IMR-90 (cell line): ENCODE measurements at regions not wholly inside any gene's neighbourhood (a gene's known extent, or its start where the extent isn't known, plus 50 kb on each side); places are given as distances from the start of the nearest gene placed in this dataset.

Experiments
- ATAC-seq: fragments of 200-7000 bp; cut with Tn5 transposase; 2 replicates; pipeline ENCODE4 v1.9.1; 2020; ENCODE audit warnings: low read depth, mild to moderate bottlenecking, moderate library complexity
- BruUV-seq: library from RNA; stranded (reverse); fragments of 400-500 nt; replicated peaks from 2 replicates; lab custom pipeline; 2021; lab: Mats Ljungman, UMichigan
- CTCF ChIA-PET: fragments of 300-600 bp; formaldehyde crosslinking; extraction: SDS; loops from one replicate; lab custom pipeline; 2021; ENCODE audit warnings: antibody characterized with exemption; lab: Yijun Ruan, JAX
- POLR2A ChIA-PET: fragments of 300-600 bp; sonication (Branson Sonifier 250); formaldehyde crosslinking; loops from one replicate; lab custom pipeline; 2022; ENCODE audit warnings: antibody characterized with exemption; ENCODE audit not compliant: unreplicated experiment; lab: Charles Lee
- DNase-seq: peaks from one replicate; pipeline ENCODE4 v3.0.0; 2013
- H2AFZ ChIP-seq: replicated peaks from 2 replicates; pipeline ENCODE3; 2013; ENCODE audit warnings: low read length, mild to moderate bottlenecking; ENCODE audit not compliant: poor library complexity
- H2AK5ac ChIP-seq: 2 replicates; pipeline ENCODE4 v1.6.1; 2013; ENCODE audit warnings: low read depth, low read length, inconsistent platforms
- H2AK9ac ChIP-seq: replicated peaks from 2 replicates; pipeline ENCODE3; 2013; ENCODE audit warnings: mild to moderate bottlenecking, low read depth, low read length, moderate library complexity; ENCODE audit not compliant: poor library complexity
- H2BK120ac ChIP-seq: 2 replicates; pipeline ENCODE4 v1.6.1; 2013; ENCODE audit warnings: low read depth, low read length, inconsistent platforms
- H2BK15ac ChIP-seq: 3 replicates; pipeline ENCODE4 v1.6.1; 2013; ENCODE audit warnings: low read depth, low read length, inconsistent platforms
- H2BK20ac ChIP-seq: 2 replicates; pipeline ENCODE4 v1.6.1; 2013; ENCODE audit warnings: low read depth, mild to moderate bottlenecking, inconsistent platforms, low read length, moderate library complexity
- H2BK5ac ChIP-seq: 2 replicates; pipeline ENCODE4 v1.6.1; 2013; ENCODE audit warnings: mild to moderate bottlenecking, low read depth, low read length, inconsistent platforms; ENCODE audit not compliant: poor library complexity, severe bottlenecking
- H3K14ac ChIP-seq: replicated peaks from 2 replicates; pipeline ENCODE4 v1.6.1; 2013; ENCODE audit warnings: low read depth, low read length, inconsistent platforms
- H3K18ac ChIP-seq: 2 replicates; pipeline ENCODE4 v1.6.1; 2013; ENCODE audit warnings: low read depth, low read length, control low read depth
- H3K23ac ChIP-seq: 2 replicates; pipeline ENCODE4 v1.6.1; 2013; ENCODE audit warnings: low read depth, low read length, inconsistent platforms
- H3K27ac ChIP-seq: 2 replicates; pipeline ENCODE4 v1.5.1; 2013; ENCODE audit warnings: mild to moderate bottlenecking, control low read depth, low read length; ENCODE audit not compliant: insufficient read depth
- H3K27me3 ChIP-seq: 2 replicates; pipeline ENCODE4 v1.6.1; 2013; ENCODE audit warnings: low read length; ENCODE audit not compliant: control insufficient read depth, insufficient read depth
- H3K36me3 ChIP-seq: 2 replicates; pipeline ENCODE4 v1.6.1; 2013; ENCODE audit warnings: low read length, mixed read lengths; ENCODE audit not compliant: control insufficient read depth, insufficient read depth
- H3K4ac ChIP-seq: 2 replicates; pipeline ENCODE4 v1.6.1; 2013; ENCODE audit warnings: low read depth, low read length, inconsistent platforms
- H3K4me1 ChIP-seq: 2 replicates; pipeline ENCODE4 v1.6.1; 2013; ENCODE audit warnings: low read length, mixed read lengths; ENCODE audit not compliant: control insufficient read depth, insufficient read depth
- H3K4me2 ChIP-seq: 2 replicates; pipeline ENCODE4 v1.6.1; 2013; ENCODE audit warnings: low read depth, mild to moderate bottlenecking, control low read depth, low read length, moderate library complexity
- H3K4me3 ChIP-seq: 2 replicates; pipeline ENCODE4 v1.5.1; 2013; ENCODE audit warnings: low read depth, mild to moderate bottlenecking, control low read depth, low read length, moderate library complexity; ENCODE audit not compliant: insufficient read depth
- H3K56ac ChIP-seq: 2 replicates; pipeline ENCODE4 v1.6.1; 2013; ENCODE audit warnings: low read length, inconsistent platforms; ENCODE audit not compliant: insufficient read depth; ENCODE audit errors: extremely low read depth
- H3K79me1 ChIP-seq, 2 experiments: 2 replicates each; pipeline ENCODE4 v1.6.1; 2013; ENCODE audit warnings: low read length in 2 of 2, inconsistent platforms in 1 of 2, low read depth in 1 of 2
- H3K9ac ChIP-seq: 2 replicates; pipeline ENCODE4 v1.6.1; 2013; ENCODE audit warnings: low read depth, low read length, control low read depth
- H3K9me1 ChIP-seq: 2 replicates; pipeline ENCODE4 v1.6.1; 2013; ENCODE audit warnings: low read length, inconsistent platforms; ENCODE audit not compliant: insufficient read depth
- H3K9me3 ChIP-seq: 2 replicates; pipeline ENCODE4 v1.6.1; 2013; ENCODE audit warnings: low read length; ENCODE audit not compliant: control insufficient read depth, insufficient read depth
- H4K20me1 ChIP-seq: 2 replicates; pipeline ENCODE4 v1.6.1; 2013; ENCODE audit warnings: low read length, inconsistent platforms; ENCODE audit not compliant: insufficient read depth
- H4K5ac ChIP-seq: 2 replicates; pipeline ENCODE4 v1.6.1; 2013; ENCODE audit warnings: mild to moderate bottlenecking, low read depth, low read length, control low read depth
- H4K8ac ChIP-seq, 2 experiments: 2 replicates each; pipeline ENCODE4 v1.6.1; 2013; ENCODE audit warnings: low read depth in 2 of 2, low read length in 2 of 2, control low read depth in 1 of 2, inconsistent platforms in 1 of 2
- H4K91ac ChIP-seq: 2 replicates; pipeline ENCODE4 v1.6.1; 2013; ENCODE audit warnings: low read depth, low read length, inconsistent platforms; ENCODE audit not compliant: insufficient read depth
- BHLHE40 ChIP-seq: fragments of 150-350 bp; IDR thresholded peaks from 2 replicates; pipeline ENCODE4 v1.6.1; 2016; ENCODE audit warnings: mild to moderate bottlenecking, low read depth, low read length
- CEBPB ChIP-seq: IDR thresholded peaks from 2 replicates; pipeline ENCODE4 v1.6.1; 2012; ENCODE audit warnings: low read depth, low read length, improper control_type of control experiment
- CHD1 ChIP-seq: IDR thresholded peaks from 2 replicates; pipeline ENCODE4 v1.6.1; 2012; ENCODE audit warnings: low read depth, low read length, improper control_type of control experiment
- ELK1 ChIP-seq: fragments of 150-350 bp; IDR thresholded peaks from 2 replicates; pipeline ENCODE4 v1.6.1; 2016; ENCODE audit warnings: low read depth, mild to moderate bottlenecking, low read length, moderate library complexity, borderline replicate concordance
- FOS ChIP-seq: fragments of 150-350 bp; IDR thresholded peaks from 2 replicates; pipeline ENCODE4 v1.6.1; 2016; ENCODE audit warnings: low read depth, low read length
- MAFK ChIP-seq: IDR thresholded peaks from 2 replicates; pipeline ENCODE4 v1.6.1; 2012; ENCODE audit warnings: low read depth, low read length, improper control_type of control experiment
- MAZ ChIP-seq: IDR thresholded peaks from 2 replicates; pipeline ENCODE4 v1.6.1; 2012; ENCODE audit warnings: low read depth, mild to moderate bottlenecking, low read length, improper control_type of control experiment, moderate library complexity, borderline replicate concordance
- MXI1 ChIP-seq: IDR thresholded peaks from 2 replicates; pipeline ENCODE4 v1.6.1; 2012; ENCODE audit warnings: low read depth, mild to moderate bottlenecking, low read length, moderate library complexity, borderline replicate concordance
- NFE2L2 ChIP-seq: fragments of 150-350 bp; IDR thresholded peaks from 2 replicates; pipeline ENCODE4 v1.6.1; 2016; ENCODE audit warnings: low read depth, mild to moderate bottlenecking, low read length
- POLR2A ChIP-seq: IDR thresholded peaks from 2 replicates; pipeline ENCODE4 v1.6.1; 2012; ENCODE audit warnings: mild to moderate bottlenecking, low read depth, low read length
- RAD21 ChIP-seq: IDR thresholded peaks from 2 replicates; pipeline ENCODE4 v1.6.1; 2012; ENCODE audit warnings: low read length, improper control_type of control experiment
- RCOR1 ChIP-seq: IDR thresholded peaks from 2 replicates; pipeline ENCODE4 v1.6.1; 2012; ENCODE audit warnings: mild to moderate bottlenecking, low read length, improper control_type of control experiment; ENCODE audit not compliant: insufficient replicate concordance
- RFX5 ChIP-seq: IDR thresholded peaks from 2 replicates; pipeline ENCODE4 v1.8.0; 2012; ENCODE audit warnings: low read depth, mild to moderate bottlenecking, low read length, moderate library complexity
- SMC3 ChIP-seq: fragments of 150-350 bp; IDR thresholded peaks from 2 replicates; pipeline ENCODE4 v1.6.1; 2016; ENCODE audit warnings: low read depth, mild to moderate bottlenecking, antibody characterized with exemption, low read length, moderate library complexity
- WGBS, 2 experiments: methylation state at CpG; one replicate each; pipeline versions ENCODE4 v1.1.5 to v1.1.7; 2013; ENCODE audit warnings: missing lambda C conversion rate in 2 of 2; ENCODE audit not compliant: insufficient read length in 1 of 2; ENCODE audit errors: extremely low coverage in 2 of 2; 5-methylcytosine and 5-hydroxymethylcytosine counted together
- dilution Hi-C: fragments of 300-500 bp; cut with HindIII; formaldehyde crosslinking; loops from one replicate; pipeline ENCODE4 v1.14.3; 2018; ENCODE audit warnings: low sequenced_read_pairs; ENCODE audit not compliant: unreplicated experiment
- in situ Hi-C: fragments of 300-500 bp; cut with MboI; formaldehyde crosslinking; loops from 3 replicates; pipeline ENCODE4 v1.14.3; 2019; ENCODE audit warnings: low sequenced_read_pairs, inconsistent platforms, mixed read lengths
- intact Hi-C: fragments of 100-400 bp; cut with micrococcal nuclease; formaldehyde crosslinking; loops from 2 replicates; pipeline ENCODE4 v1.10.0; 2022

GRCh38 chr6:113584767-113585166, 272.4 kb upstream of the MARCKS start:
- dilution Hi-C loops = no loop called here
- 100% methylated on average over 2 of the region's 4 CpGs; no CpG with 5 or more reads in 1 of the 2 experiments for WGBS, 2 experiments
- POLR2A ChIA-PET = no interaction called here

More at GRCh38 chr6:113584767-113585166, 272.4 kb upstream of the MARCKS start:
- CTCF ChIA-PET = no interaction called here
- Histone ChIP-seq H3K9me1 (peaks cover 3% of the 10 kb centered on the region; the same call in 1 of the 2 replicates), H2AK5ac (no peak overlapping the region), H2BK120ac (no peak overlapping the region), H2AK9ac (no peak overlapping the region), H2BK5ac (no peak overlapping the region), H4K20me1 (no peaks in the 10 kb centered on the region), H2AFZ (no peak overlapping the region), H3K56ac (no peak overlapping the region), H3K4me3 (no peak overlapping the region), H3K79me1 (no peaks in the 10 kb centered on the region), H3K36me3 (no peaks in the 10 kb centered on the region), H3K4me1 (no peaks in the 10 kb centered on the region), H3K4me2 (no peak overlapping the region), H3K27me3 (no peaks in the 10 kb centered on the region; the same call in 1 of the 2 replicates), H3K14ac (no peak overlapping the region), H4K8ac (no peak overlapping the region), H3K4ac (0 out of 2 replicates have a peak overlapping the region, but pooled peaks have one; percentile 13), H2BK15ac (no peak overlapping the region), H3K18ac (no peak overlapping the region), H3K27ac (no peak overlapping the region), H4K5ac (no peak overlapping the region), H3K9me3 (no peaks in the 10 kb centered on the region), H3K9ac (no peak overlapping the region), H3K23ac (no peak overlapping the region), H4K91ac (no peak overlapping the region), H2BK20ac (no peak overlapping the region)
- TF ChIP-seq FOS (no peak), MAZ (no peak), POLR2A (no peak), CHD1 (no peak), CEBPB (no peak), SMC3 (no peak), RCOR1 (no peak), RFX5 (no peak), ELK1 (no peak), MAFK (no peak), RAD21 (no peak), MXI1 (no peak), NFE2L2 (no peak), BHLHE40 (no peak)
- DNase-seq (no peak), ATAC-seq (no peak)
- BruUV-seq = no TSS peak
- intact Hi-C loops (no loop called here), in situ Hi-C loops (no loop called here)
